SU-DHL-6 (cell line): ENCODE measurements at regions not wholly inside any gene's neighbourhood (a gene's known extent, or its start where the extent isn't known, plus 50 kb on each side); places are given as distances from the start of the nearest gene placed in this dataset.

Experiments
- H2AFZ ChIP-seq: fragments of 200-600 bp; sonication (generic); 2 replicates; pipeline ENCODE4 v1.6.1; 2014; ENCODE audit warnings: low read depth, mild to moderate bottlenecking, moderate library complexity, mixed read lengths, antibody characterized with exemption, low read length; ENCODE audit not compliant: severe bottlenecking
- H3F3A ChIP-seq: fragments of 200-600 bp; shearing (Covaris generic); 2 replicates; pipeline ENCODE4 v1.6.0; 2016; ENCODE audit warnings: antibody characterized with exemption, mild to moderate bottlenecking; ENCODE audit not compliant: insufficient read depth
- H3K27ac ChIP-seq: fragments of 200-600 bp; sonication (generic); 2 replicates; pipeline ENCODE4 v1.5.1; 2016; ENCODE audit warnings: low read depth, mild to moderate bottlenecking, low read length, moderate library complexity, mixed read lengths
- H3K27me3 ChIP-seq: fragments of 200-600 bp; sonication (generic), shearing (Covaris generic); 2 replicates; pipeline ENCODE4 v1.6.0; 2014; ENCODE audit warnings: mild to moderate bottlenecking, low read length
- H3K36me3 ChIP-seq: fragments of 200-600 bp; sonication (generic); 2 replicates; pipeline ENCODE4 v1.6.1; 2014; ENCODE audit warnings: mild to moderate bottlenecking, low read length, mixed read lengths
- H3K4me2 ChIP-seq: fragments of 300-600, 200-600 bp; shearing (Covaris generic), sonication (generic); 2 replicates; pipeline ENCODE4 v1.6.0; 2014; ENCODE audit warnings: low read length, low read depth, mild to moderate bottlenecking; ENCODE audit not compliant: poor library complexity, severe bottlenecking
- H3K4me3 ChIP-seq: fragments of 200-600 bp; sonication (generic); 2 replicates; pipeline ENCODE4 v1.5.1; 2014; ENCODE audit warnings: antibody characterized with exemption, low read length, mild to moderate bottlenecking, mixed read lengths; ENCODE audit not compliant: insufficient read depth, poor library complexity, severe bottlenecking
- H3K79me2 ChIP-seq: fragments of 200-600 bp; sonication (generic); 2 replicates; pipeline ENCODE4 v1.6.1; 2014; ENCODE audit warnings: mild to moderate bottlenecking, low read length, moderate library complexity; ENCODE audit not compliant: insufficient read depth
- H3K9ac ChIP-seq: fragments of 200-600 bp; sonication (generic); 2 replicates; pipeline ENCODE4 v1.7.0; 2014; ENCODE audit warnings: mild to moderate bottlenecking, low read length
- H3K9me2 ChIP-seq: fragments of 200-600 bp; sonication (generic); replicated peaks from 2 replicates; pipeline ENCODE4 v1.6.1; 2014; ENCODE audit warnings: low read length; ENCODE audit not compliant: insufficient read depth
- H3K9me3 ChIP-seq: fragments of 200-600 bp; sonication (generic); 2 replicates; pipeline ENCODE4 v1.6.1; 2014; ENCODE audit warnings: low read length, mixed read lengths; ENCODE audit not compliant: insufficient read depth
- H4K20me1 ChIP-seq: fragments of 200-600 bp; sonication (generic); 2 replicates; pipeline ENCODE4 v1.6.1; 2014; ENCODE audit warnings: low read depth, mild to moderate bottlenecking, antibody characterized with exemption, low read length, moderate library complexity, mixed read lengths
- CTCF ChIP-seq: fragments of 200-600 bp; sonication (generic); IDR thresholded peaks from one replicate; pipeline ENCODE4 v1.5.1; 2017; ENCODE audit warnings: antibody characterized with exemption, mild to moderate bottlenecking, low read length, moderate library complexity; ENCODE audit not compliant: insufficient read depth, poor library complexity, severe bottlenecking
- EZH2phosphoT487 ChIP-seq: fragments of 200-600 bp; sonication (generic), shearing (Covaris generic); conservative IDR thresholded peaks from 2 replicates; pipeline ENCODE4 v1.6.1; 2018; ENCODE audit warnings: mild to moderate bottlenecking, antibody characterized with exemption, low read length, moderate library complexity, mixed read lengths

- Histone ChIP-seq H3K9me3 (no peaks in the 10 kb centered on the region), H3K27me3 (no peaks in the 10 kb centered on the region), H4K20me1 (no peaks in the 10 kb centered on the region), H3K79me2 (no peaks in the 10 kb centered on the region), H3K9me2 (no peaks in the 10 kb centered on the region; the same call in 1 of the 2 replicates), H3K4me2 (no peak overlapping the region), H3K36me3 (no peaks in the 10 kb centered on the region), H2AFZ (no peak overlapping the region), H3K27ac (no peak overlapping the region), H3F3A (no peaks in the 10 kb centered on the region), H3K4me3 (no peak overlapping the region), H3K9ac (no peak overlapping the region)
- TF ChIP-seq CTCF = no peak
- TF ChIP-seq EZH2phosphoT487 = no peak
Measured at GRCh38 chr19:31421856-31422255, 72.6 kb upstream of the TSHZ3 start.

- H3K9me2 ChIP-seq = no peaks in the 10 kb centered on the region; the same call in 1 of the 2 replicates
- no peaks in the 10 kb centered on the region for H3K9me3 ChIP-seq
- no peaks in the 10 kb centered on the region for H3K36me3 ChIP-seq
- H3K4me3 ChIP-seq = no peak overlapping the region
- no peaks in the 10 kb centered on the region for H3K27me3 ChIP-seq
- H3F3A ChIP-seq = no peaks in the 10 kb centered on the region
- no peak overlapping the region for H3K4me2 ChIP-seq
- H3K79me2 ChIP-seq = no peaks in the 10 kb centered on the region
- TF ChIP-seq CTCF (no peak), EZH2phosphoT487 (no peak)
- H4K20me1 ChIP-seq = no peaks in the 10 kb centered on the region
- H3K9ac ChIP-seq = no peak overlapping the region
- H2AFZ ChIP-seq = no peak overlapping the region
- no peak overlapping the region for H3K27ac ChIP-seq
Measured at GRCh38 chr19:31423896-31424295, 74.7 kb upstream of the TSHZ3 start.

GRCh38 chr19:31424861-31425620, 75.8 kb upstream of the TSHZ3 start:
- H3K36me3 ChIP-seq = no peaks in the 10 kb centered on the region
- no peaks in the 10 kb centered on the region; the same call in 1 of the 2 replicates for H3K9me2 ChIP-seq
- H3K4me3 ChIP-seq = no peak overlapping the region
- H3K27ac ChIP-seq = no peak overlapping the region
- H3K9me3 ChIP-seq = no peaks in the 10 kb centered on the region
- H3K4me2 ChIP-seq = no peak overlapping the region
- TF ChIP-seq CTCF (no peak), EZH2phosphoT487 (no peak)
- H3K79me2 ChIP-seq = no peaks in the 10 kb centered on the region
- no peaks in the 10 kb centered on the region for H3K27me3 ChIP-seq
- no peak overlapping the region for H3K9ac ChIP-seq
- no peaks in the 10 kb centered on the region for H4K20me1 ChIP-seq
- H2AFZ ChIP-seq = no peak overlapping the region
- no peaks in the 10 kb centered on the region for H3F3A ChIP-seq
